Hepatocyte (in vitro differentiated cells): ENCODE measurements at regions not wholly inside any gene's neighbourhood (a gene's known extent, or its start where the extent isn't known, plus 50 kb on each side); places are given as distances from the start of the nearest gene placed in this dataset.

Experiments used
- CTCF ChIP-seq: fragments of 200-600 bp; sonication (generic); IDR thresholded peaks from 2 replicates; pipeline ENCODE4 v1.5.1; 2016; ENCODE audit warnings: antibody characterized with exemption, mild to moderate bottlenecking; ENCODE audit not compliant: poor library complexity
- EZH2 ChIP-seq: fragments of 200-600 bp; sonication (generic); IDR thresholded peaks from 2 replicates; pipeline ENCODE4 v1.6.1; 2016; ENCODE audit warnings: antibody characterized with exemption, mild to moderate bottlenecking, borderline replicate concordance
- EZH2phosphoT487 ChIP-seq: fragments of 200-600 bp; sonication (generic); IDR thresholded peaks from one replicate; pipeline ENCODE4 v1.6.1; 2018; ENCODE audit warnings: antibody characterized with exemption, mild to moderate bottlenecking, low read depth, moderate library complexity; ENCODE audit not compliant: unreplicated experiment, severe bottlenecking

- TF ChIP-seq CTCF (no peak), EZH2 (no peak), EZH2phosphoT487 (no peak)
Observed at GRCh38 chr1:96464066-96464465, 257.5 kb upstream of the PTBP2 start.
